ENCODE measurements at regions not wholly inside any gene's neighbourhood (a gene's known extent, or its start where the extent isn't known, plus 50 kb on each side); places are given as distances from the start of the nearest gene placed in this dataset.

DNA sequence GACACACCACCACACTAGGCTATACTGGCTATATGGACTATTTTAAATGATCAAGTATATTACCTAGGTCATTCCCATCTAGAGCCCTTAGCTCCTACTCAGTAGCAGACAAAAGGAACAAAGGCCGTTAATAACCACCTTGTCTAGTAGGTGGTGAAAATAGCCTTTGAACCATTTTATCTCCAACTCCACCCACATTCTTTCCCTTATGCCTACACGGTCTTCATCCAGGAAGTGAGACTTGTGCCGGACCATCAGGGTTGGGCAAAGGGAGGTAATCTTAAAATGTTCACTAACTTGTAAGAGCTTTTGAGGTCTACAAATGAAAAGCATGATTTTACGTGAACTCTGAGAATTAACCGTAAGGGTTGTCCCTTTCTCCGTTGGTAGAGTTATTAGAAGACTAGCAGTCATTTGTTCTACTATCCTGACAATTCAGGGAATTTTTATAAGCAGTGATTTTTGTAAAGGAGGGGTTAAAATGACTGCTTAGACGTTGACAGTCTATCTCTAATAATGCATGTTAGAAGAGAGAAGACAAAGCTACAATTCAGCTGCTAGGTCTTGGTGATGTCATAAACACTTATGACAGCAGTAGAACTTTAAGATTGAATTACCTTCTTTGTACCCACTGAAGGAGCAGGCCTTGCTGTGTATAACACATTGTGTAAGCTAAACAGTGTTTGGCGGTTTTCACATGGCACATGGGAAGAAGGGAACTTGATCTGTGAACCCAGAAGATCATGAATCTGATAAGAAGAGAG lies 371.8 kb upstream of the JAG1 start:
- Histone ChIP-seq H3K36me3 (ENCODE audit: low read depth) (no peaks in the 10 kb centered on the region), H3K4me3 (no peak overlapping the region), H3K4me1 (replicated peaks; ENCODE audit: insufficient read depth) (peaks cover 10% of the 10 kb centered on the region; the same call in 1 of the 2 replicates), H3K79me2 (ENCODE audit: low read depth) (no peaks in the 10 kb centered on the region), H3K9me3 (ENCODE audit: insufficient read depth, low read depth) (peaks cover 4% of the 10 kb centered on the region), H3F3A (ENCODE audit: insufficient read depth, low read depth) (no peaks in the 10 kb centered on the region), H4K20me1 (ENCODE audit: insufficient read depth) (no peaks in the 10 kb centered on the region), H3K4me2 (no peak overlapping the region), H3K27ac (no peak overlapping the region), H2AFZ (no peak overlapping the region), H3K27me3 (ENCODE audit: insufficient read depth, low read depth) (no peaks in the 10 kb centered on the region), H3K9me2 (ENCODE audit: insufficient read depth) (no peaks in the 10 kb centered on the region)
- intact Hi-C loops (cut with micrococcal nuclease; ENCODE audit: unreplicated experiment): no loop called here
- DNase-seq: no peak
- no peak for TF ChIP-seq EZH2 (IDR thresholded peaks at IDR 0.05; ENCODE audit: low read depth)
- TF ChIP-seq, protein P1, sequence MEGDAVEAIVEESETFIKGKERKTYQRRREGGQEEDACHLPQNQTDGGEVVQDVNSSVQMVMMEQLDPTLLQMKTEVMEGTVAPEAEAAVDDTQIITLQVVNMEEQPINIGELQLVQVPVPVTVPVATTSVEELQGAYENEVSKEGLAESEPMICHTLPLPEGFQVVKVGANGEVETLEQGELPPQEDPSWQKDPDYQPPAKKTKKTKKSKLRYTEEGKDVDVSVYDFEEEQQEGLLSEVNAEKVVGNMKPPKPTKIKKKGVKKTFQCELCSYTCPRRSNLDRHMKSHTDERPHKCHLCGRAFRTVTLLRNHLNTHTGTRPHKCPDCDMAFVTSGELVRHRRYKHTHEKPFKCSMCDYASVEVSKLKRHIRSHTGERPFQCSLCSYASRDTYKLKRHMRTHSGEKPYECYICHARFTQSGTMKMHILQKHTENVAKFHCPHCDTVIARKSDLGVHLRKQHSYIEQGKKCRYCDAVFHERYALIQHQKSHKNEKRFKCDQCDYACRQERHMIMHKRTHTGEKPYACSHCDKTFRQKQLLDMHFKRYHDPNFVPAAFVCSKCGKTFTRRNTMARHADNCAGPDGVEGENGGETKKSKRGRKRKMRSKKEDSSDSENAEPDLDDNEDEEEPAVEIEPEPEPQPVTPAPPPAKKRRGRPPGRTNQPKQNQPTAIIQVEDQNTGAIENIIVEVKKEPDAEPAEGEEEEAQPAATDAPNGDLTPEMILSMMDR (conservative IDR thresholded peaks at IDR 0.05): no peak
- BruUV-seq (replicated peaks): no TSS peak
- POLR2A ChIA-PET (ENCODE audit: unreplicated experiment): no interaction called here
- CTCF ChIA-PET: no interaction called here

DNA sequence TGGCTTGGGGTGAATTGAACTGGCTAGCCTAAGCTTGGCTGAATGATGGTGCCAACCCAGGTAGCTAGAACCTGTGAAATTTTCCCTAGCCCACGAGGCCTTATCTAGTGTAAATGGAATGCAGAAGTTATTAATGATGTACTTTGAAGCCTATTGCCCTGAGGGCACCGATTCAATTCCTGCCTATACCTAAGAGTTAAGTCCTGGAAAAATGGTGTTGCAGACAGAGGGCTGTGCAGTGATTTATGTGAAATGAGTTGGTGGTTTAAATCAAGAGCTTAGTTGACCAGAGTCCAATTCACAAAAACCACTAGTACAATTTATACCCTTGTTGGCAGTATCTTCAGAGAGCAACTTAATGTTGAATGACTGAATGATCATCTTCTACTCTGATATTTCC lies 373.8 kb upstream of the JAG1 start:
- no peaks in the 10 kb centered on the region for H3K36me3 ChIP-seq (ENCODE audit: low read depth)
- H3F3A ChIP-seq (ENCODE audit: insufficient read depth, low read depth): no peaks in the 10 kb centered on the region
- H3K27me3 ChIP-seq (ENCODE audit: insufficient read depth, low read depth): no peaks in the 10 kb centered on the region
- BruUV-seq (replicated peaks): no TSS peak
- H3K79me2 ChIP-seq (ENCODE audit: low read depth): no peaks in the 10 kb centered on the region
- H3K4me1 ChIP-seq (replicated peaks; ENCODE audit: insufficient read depth): peaks cover 10% of the 10 kb centered on the region; the same call in 1 of the 2 replicates
- no peak overlapping the region for H3K4me3 ChIP-seq
- no peak overlapping the region for H3K4me2 ChIP-seq
- ChIA-PET CTCF (interaction anchor here (0.6 kb wide), 1 partner anchor 1073 kb away, joined by 3 read pairs; no protein-coding TSS in a partner anchor), POLR2A (ENCODE audit: unreplicated experiment) (no interaction called here)
- H4K20me1 ChIP-seq (ENCODE audit: insufficient read depth): no peaks in the 10 kb centered on the region
- intact Hi-C loops (cut with micrococcal nuclease; ENCODE audit: unreplicated experiment): no loop called here
- H3K9me3 ChIP-seq (ENCODE audit: insufficient read depth, low read depth): peaks cover 4% of the 10 kb centered on the region
- DNase-seq: peak; percentile 15 to 65
- no peak overlapping the region for H2AFZ ChIP-seq
- TF ChIP-seq EZH2 (IDR thresholded peaks at IDR 0.05; ENCODE audit: low read depth): no peak
- TF ChIP-seq, protein P1 (conservative IDR thresholded peaks at IDR 0.05): no peak
- no peak overlapping the region for H3K27ac ChIP-seq
- no peaks in the 10 kb centered on the region; the same call in 1 of the 2 replicates for H3K9me2 ChIP-seq (ENCODE audit: insufficient read depth)

DNA sequence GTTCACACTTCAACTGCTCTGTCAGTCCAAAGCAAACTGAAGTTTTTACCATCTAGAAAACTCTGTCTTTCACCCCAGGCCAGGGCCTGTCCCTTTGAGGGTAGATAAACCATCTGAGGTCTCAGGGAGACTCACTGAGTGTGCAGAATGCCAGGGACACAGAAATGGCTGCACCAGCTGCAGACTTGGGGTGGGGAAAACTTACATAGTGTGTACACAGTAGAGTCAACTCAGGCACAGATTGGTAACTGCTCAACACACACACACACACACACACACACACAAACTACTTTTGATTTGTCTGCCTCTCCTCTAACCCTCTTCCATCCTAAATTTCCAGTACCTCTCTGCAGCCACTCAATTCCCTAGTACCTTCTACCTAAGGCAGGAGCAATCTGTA lies 374.9 kb upstream of the JAG1 start:
- no peaks in the 10 kb centered on the region; the same call in 1 of the 2 replicates for H3K9me2 ChIP-seq (ENCODE audit: insufficient read depth)
- H3K27ac ChIP-seq: no peak overlapping the region
- CTCF ChIA-PET: no interaction called here
- intact Hi-C loops (cut with micrococcal nuclease; ENCODE audit: unreplicated experiment): no loop called here
- POLR2A ChIA-PET (ENCODE audit: unreplicated experiment): no interaction called here
- no peaks in the 10 kb centered on the region for H4K20me1 ChIP-seq (ENCODE audit: insufficient read depth)
- H2AFZ ChIP-seq: no peak overlapping the region
- peaks cover 4% of the 10 kb centered on the region for H3K9me3 ChIP-seq (ENCODE audit: insufficient read depth, low read depth)
- H3K4me3 ChIP-seq: no peak overlapping the region
- H3F3A ChIP-seq (ENCODE audit: insufficient read depth, low read depth): no peaks in the 10 kb centered on the region
- no TSS peak for BruUV-seq (replicated peaks)
- no peak for DNase-seq
- TF ChIP-seq EZH2 (IDR thresholded peaks at IDR 0.05; ENCODE audit: low read depth): no peak
- TF ChIP-seq, protein P1 (conservative IDR thresholded peaks at IDR 0.05): no peak
- no peaks in the 10 kb centered on the region for H3K27me3 ChIP-seq (ENCODE audit: insufficient read depth, low read depth)
- peaks cover 10% of the 10 kb centered on the region; the same call in 1 of the 2 replicates for H3K4me1 ChIP-seq (replicated peaks; ENCODE audit: insufficient read depth)
- no peaks in the 10 kb centered on the region for H3K36me3 ChIP-seq (ENCODE audit: low read depth)
- H3K79me2 ChIP-seq (ENCODE audit: low read depth): no peaks in the 10 kb centered on the region
- no peak overlapping the region for H3K4me2 ChIP-seq
